H1 (cell line): ENCODE measurements at regions not wholly inside any gene's neighbourhood (a gene's known extent, or its start where the extent isn't known, plus 50 kb on each side); places are given as distances from the start of the nearest gene placed in this dataset.

ENCODE experiments used
- CTCF ChIA-PET: fragments of 300-600 bp; sonication (Branson Sonifier 250); formaldehyde crosslinking; loops from one replicate; lab custom pipeline; 2021; ENCODE audit not compliant: partially characterized antibody; lab: Charles Lee
- POLR2A ChIA-PET: fragments of 300-600 bp; sonication (Branson Sonifier 250); formaldehyde crosslinking; loops from one replicate; lab custom pipeline; 2021; ENCODE audit warnings: inconsistent platforms; ENCODE audit not compliant: partially characterized antibody; lab: Charles Lee
- DNase-seq, 2 experiments: peaks; one replicate each; pipeline versions ENCODE4 v3.0.0 to v3.0.0-alpha.2; 2010 to 2022; ENCODE audit warnings: low spot score in 2 of 2, low read depth in 1 of 2, mixed read lengths in 1 of 2
- FAIRE-seq: peaks from 2 replicates; lab custom pipeline; 2011; peaks lifted over from hg19 to GRCh38; lab: Jason Lieb, UNC
- H2AFZ ChIP-seq: 2 replicates; pipeline ENCODE4 v1.8.1; 2012; ENCODE audit warnings: low read length, inconsistent platforms
- H2AK5ac ChIP-seq: 2 replicates; pipeline ENCODE4 v1.6.1; 2013; ENCODE audit warnings: low read depth, low read length
- H2BK120ac ChIP-seq: replicated peaks from 2 replicates; pipeline ENCODE3; 2013; ENCODE audit warnings: low read depth, low read length, inconsistent platforms
- H2BK12ac ChIP-seq: 2 replicates; pipeline ENCODE4 v1.6.1; 2013; ENCODE audit warnings: low read depth, low read length
- H2BK15ac ChIP-seq: 2 replicates; pipeline ENCODE4 v1.6.1; 2013; ENCODE audit warnings: low read length
- H2BK20ac ChIP-seq: 2 replicates; pipeline ENCODE4 v1.6.1; 2013; ENCODE audit warnings: low read length
- H2BK5ac ChIP-seq: 2 replicates; pipeline ENCODE4 v1.6.1; 2013; ENCODE audit warnings: low read depth, low read length
- H3K14ac ChIP-seq: 2 replicates; pipeline ENCODE4 v1.6.1; 2013; ENCODE audit warnings: inconsistent platforms; ENCODE audit not compliant: insufficient read length
- H3K18ac ChIP-seq: 2 replicates; pipeline ENCODE4 v1.6.1; 2013; ENCODE audit warnings: low read length; ENCODE audit errors: extremely low read depth
- H3K23ac ChIP-seq: 2 replicates; pipeline ENCODE4 v1.6.1; 2013; ENCODE audit warnings: inconsistent platforms; ENCODE audit not compliant: insufficient read length
- H3K23me2 ChIP-seq: 2 replicates; pipeline ENCODE4 v1.6.1; 2013; ENCODE audit warnings: low read depth, low read length
- H3K27ac ChIP-seq: 2 replicates; pipeline ENCODE4 v1.6.1; 2011; ENCODE audit warnings: low read depth, low read length, inconsistent platforms
- H3K27me3 ChIP-seq, 4 experiments: replicated peaks in 1 of 4; 1 replicate in 1 of 4; 2 replicates in 3 of 4; pipeline versions ENCODE4 v1.6.1 to v1.8.1; 2011 to 2013; ENCODE audit warnings: low read length in 3 of 4, mild to moderate bottlenecking in 3 of 4, inconsistent platforms in 2 of 4, mixed read lengths in 2 of 4, moderate library complexity in 1 of 4; ENCODE audit not compliant: control insufficient read depth in 3 of 4, insufficient read depth in 3 of 4; ENCODE audit errors: extremely low read depth in 1 of 4
- H3K36me3 ChIP-seq, 4 experiments: 2 replicates each; pipeline versions ENCODE4 v1.6.1 to v1.8.1; 2011 to 2013; ENCODE audit warnings: mild to moderate bottlenecking in 4 of 4, low read length in 3 of 4, moderate library complexity in 2 of 4, control low read depth in 1 of 4, inconsistent platforms in 1 of 4; ENCODE audit not compliant: insufficient read depth in 4 of 4, control insufficient read depth in 2 of 4
- H3K4ac ChIP-seq: replicated peaks from 2 replicates; pipeline ENCODE3; 2013; ENCODE audit warnings: low read length, low read depth, mixed read lengths, inconsistent platforms; ENCODE audit not compliant: insufficient read length
- H3K4me1 ChIP-seq, 4 experiments: replicated peaks in 1 of 4; 1 replicate in 1 of 4; 2 replicates in 3 of 4; pipeline versions ENCODE4 v1.6.1 to v1.8.1; 2011 to 2013; ENCODE audit warnings: low read length in 3 of 4, inconsistent platforms in 2 of 4, mixed read lengths in 1 of 4; ENCODE audit not compliant: insufficient read depth in 4 of 4, control insufficient read depth in 3 of 4
- H3K4me2 ChIP-seq, 2 experiments: 2 replicates each; pipeline versions ENCODE4 v1.6.1 to v1.8.1; 2011 to 2013; ENCODE audit warnings: low read depth in 2 of 2, low read length in 2 of 2, control low read depth in 1 of 2, inconsistent platforms in 1 of 2, mild to moderate bottlenecking in 1 of 2; ENCODE audit not compliant: insufficient read depth in 1 of 2
- H3K4me3 ChIP-seq, 4 experiments: fragments of 200-600, 300-600 bp in 1 of 4; sonication (generic), shearing (Covaris generic), sonication (Bioruptor Twin) in 1 of 4; 2 replicates each; pipeline versions ENCODE4 v1.5.1 to v1.8.1; 2011 to 2016; ENCODE audit warnings: low read length in 4 of 4, low read depth in 3 of 4, control low read depth in 2 of 4, inconsistent platforms in 2 of 4, mild to moderate bottlenecking in 2 of 4, mixed read lengths in 1 of 4, moderate library complexity in 1 of 4; ENCODE audit not compliant: insufficient read depth in 2 of 4; ENCODE audit errors: extremely low read depth in 1 of 4
- H3K56ac ChIP-seq: replicated peaks from 2 replicates; pipeline ENCODE3; 2013; ENCODE audit warnings: low read depth, mild to moderate bottlenecking, mixed read lengths, low read length, inconsistent platforms; ENCODE audit not compliant: insufficient read length
- H3K79me1 ChIP-seq: 2 replicates; pipeline ENCODE4 v1.6.1; 2013; ENCODE audit warnings: low read depth, low read length, control low read depth
- H3K79me2 ChIP-seq, 2 experiments: 2 replicates each; pipeline versions ENCODE4 v1.6.1 to v1.8.1; 2012 to 2013; ENCODE audit warnings: low read length in 2 of 2, mild to moderate bottlenecking in 2 of 2, inconsistent platforms in 1 of 2; ENCODE audit not compliant: insufficient read depth in 2 of 2, control insufficient read depth in 1 of 2
- H3K9ac ChIP-seq, 4 experiments: replicated peaks in 1 of 4; 1 replicate in 1 of 4; 2 replicates in 3 of 4; pipeline versions ENCODE4 v1.6.1 to v1.8.1; 2011 to 2013; ENCODE audit warnings: low read depth in 3 of 4, low read length in 3 of 4, control low read depth in 2 of 4, mild to moderate bottlenecking in 2 of 4, moderate library complexity in 2 of 4, inconsistent platforms in 1 of 4; ENCODE audit errors: extremely low read depth in 1 of 4
- H3K9me3 ChIP-seq, 2 experiments: 2 replicates each; pipeline versions ENCODE4 v1.6.1 to v1.8.1; 2012 to 2013; ENCODE audit warnings: mild to moderate bottlenecking in 2 of 2, moderate library complexity in 2 of 2, control low read depth in 1 of 2, inconsistent platforms in 1 of 2, low read depth in 1 of 2, low read length in 1 of 2, mixed read lengths in 1 of 2; ENCODE audit not compliant: insufficient read depth in 2 of 2
- H4K20me1 ChIP-seq, 2 experiments: replicated peaks in 1 of 2; 2 replicates each; pipeline versions ENCODE3 to v1.8.1; 2011 to 2013; ENCODE audit warnings: inconsistent platforms in 2 of 2, low read length in 2 of 2, mild to moderate bottlenecking in 1 of 2; ENCODE audit not compliant: insufficient read depth in 2 of 2, control insufficient read depth in 1 of 2
- H4K5ac ChIP-seq: 2 replicates; pipeline ENCODE4 v1.6.1; 2013; ENCODE audit warnings: low read length, low read depth, mixed read lengths, inconsistent platforms; ENCODE audit not compliant: insufficient read length
- H4K8ac ChIP-seq: 2 replicates; pipeline ENCODE4 v1.8.0; 2013; ENCODE audit warnings: mild to moderate bottlenecking, moderate library complexity, low read length, inconsistent platforms; ENCODE audit not compliant: insufficient read depth; ENCODE audit errors: extremely low read depth
- H4K91ac ChIP-seq: replicated peaks from 2 replicates; pipeline ENCODE3; 2013; ENCODE audit warnings: low read length, mixed read lengths, inconsistent platforms; ENCODE audit not compliant: insufficient read length
- ASH2L ChIP-seq: fragments of 200-600, 300-600 bp; sonication (generic); IDR thresholded peaks from one replicate; pipeline ENCODE4 v1.7.1; 2017; ENCODE audit warnings: low read length
- BRCA1 ChIP-seq: IDR thresholded peaks from 2 replicates; pipeline ENCODE4 v1.6.1; 2012; ENCODE audit warnings: low read depth, low read length, improper control_type of control experiment
- CREB1 ChIP-seq: IDR thresholded peaks from 2 replicates; pipeline ENCODE4 v1.6.1; 2012; ENCODE audit warnings: inconsistent platforms
- CTBP2 ChIP-seq: IDR thresholded peaks from 2 replicates; pipeline ENCODE4 v1.7.0; 2011; ENCODE audit warnings: borderline replicate concordance, mild to moderate bottlenecking, moderate library complexity, mixed read lengths, low read length; ENCODE audit not compliant: insufficient read depth, insufficient read length
- EGR1 ChIP-seq: IDR thresholded peaks from 2 replicates; pipeline ENCODE4 v1.6.1; 2011; ENCODE audit warnings: low read depth, low read length, borderline replicate concordance
- KDM4A ChIP-seq: IDR thresholded peaks from one replicate; pipeline ENCODE4 v1.7.1; 2012; ENCODE audit warnings: low read depth, mild to moderate bottlenecking, moderate library complexity, low read length, inconsistent platforms; ENCODE audit not compliant: severe bottlenecking
- MAFK ChIP-seq: IDR thresholded peaks from 2 replicates; pipeline ENCODE4 v1.6.1; 2012; ENCODE audit warnings: low read depth, mild to moderate bottlenecking, improper control_type of control experiment, low read length
- NRF1 ChIP-seq: IDR thresholded peaks from 2 replicates; pipeline ENCODE4 v1.6.1; 2011; ENCODE audit warnings: mild to moderate bottlenecking, low read depth, low read length, improper control_type of control experiment
- RAD21 ChIP-seq, 2 experiments: IDR thresholded peaks in 1 of 2; conservative IDR thresholded peaks in 1 of 2; 2 replicates each; pipeline ENCODE4 v1.6.1; 2011; ENCODE audit warnings: low read depth in 2 of 2, low read length in 2 of 2, improper control_type of control experiment in 1 of 2, inconsistent platforms in 1 of 2, mild to moderate bottlenecking in 1 of 2, moderate library complexity in 1 of 2
- RNF2 ChIP-seq: fragments of 200-900, 300-1000 bp; sonication (generic); IDR thresholded peaks from 2 replicates; pipeline ENCODE4 v1.7.1; 2016; ENCODE audit warnings: borderline replicate concordance, low read depth, mild to moderate bottlenecking, antibody characterized with exemption, low read length; ENCODE audit not compliant: poor library complexity, severe bottlenecking; ENCODE audit errors: missing control alignments
- RXRA ChIP-seq: IDR thresholded peaks from 2 replicates; pipeline ENCODE4 v1.6.1; 2011; ENCODE audit warnings: low read depth, mild to moderate bottlenecking, low read length, moderate library complexity; ENCODE audit not compliant: insufficient read depth
- SIX5 ChIP-seq: IDR thresholded peaks from 2 replicates; pipeline ENCODE4 v1.6.1; 2011; ENCODE audit warnings: mild to moderate bottlenecking, low read depth, low read length
- SP4 ChIP-seq: IDR thresholded peaks from 2 replicates; pipeline ENCODE4 v1.6.1; 2012; ENCODE audit warnings: low read length, inconsistent platforms
- ZNF274 ChIP-seq: IDR thresholded peaks from 2 replicates; pipeline ENCODE4 v1.7.0; 2012; ENCODE audit warnings: low read length, borderline replicate concordance; ENCODE audit errors: extremely low read depth
- WGBS, 2 experiments: shearing (Covaris generic) in 1 of 2; methylation state at CpG; one replicate each; pipeline versions ENCODE4 v1.1.6 to v1.1.7; 2013 to 2015; ENCODE audit warnings: low lambda C conversion rate in 2 of 2, mixed read lengths in 2 of 2, inconsistent platforms in 1 of 2, low coverage in 1 of 2, missing lambda C conversion rate in 1 of 2; ENCODE audit not compliant: insufficient replicate concordance in 2 of 2, insufficient coverage in 1 of 2, insufficient read length in 1 of 2; ENCODE audit errors: extremely low coverage in 1 of 2, missing lambda C conversion rate in 1 of 2; 5-methylcytosine and 5-hydroxymethylcytosine counted together

- Histone ChIP-seq H4K5ac (no peak overlapping the region), H3K14ac (no peak overlapping the region), H2BK120ac (no peak overlapping the region), H3K4me3 (no peak overlapping the region), H2AK5ac (no peak overlapping the region), H3K4me1 (no peaks in the 10 kb centered on the region), H2AFZ (no peak overlapping the region), H2BK20ac (no peak overlapping the region), H2BK5ac (no peak overlapping the region), H4K8ac (no peak overlapping the region), H3K4ac (no peak overlapping the region), H3K79me2 (no peaks in the 10 kb centered on the region), H3K23me2 (no peaks in the 10 kb centered on the region; the same call in 1 of the 2 replicates), H3K4me2 (no peak overlapping the region), H3K23ac (no peak overlapping the region), H3K27ac (no peak overlapping the region), H2BK15ac (no peak overlapping the region), H3K79me1 (no peaks in the 10 kb centered on the region), H2BK12ac (no peak overlapping the region), H3K9ac (no peak overlapping the region), H3K9me3 (no peaks in the 10 kb centered on the region), H4K20me1 (no peaks in the 10 kb centered on the region), H3K56ac (no peak overlapping the region), H3K27me3 (no peaks in the 10 kb centered on the region; a peak in 1 of 7 replicates), H3K18ac (no peak overlapping the region), H3K36me3 (no peaks in the 10 kb centered on the region), H4K91ac (no peak overlapping the region)
- DNase-seq: no peak
- CTCF ChIA-PET: interaction anchor here (1.1 kb wide), 1 partner anchor 201 kb away, joined by 3 read pairs; no protein-coding TSS in a partner anchor
- WGBS, 2 experiments: 73% methylated on average over 3 of the region's 3 CpGs; no CpG with 5 or more reads in 1 of the 2 experiments
- POLR2A ChIA-PET: interaction anchor here (2.0 kb wide), 1 partner anchor 9 kb away, joined by 4 read pairs; no protein-coding TSS in a partner anchor
- no peak for FAIRE-seq
- TF ChIP-seq CTBP2 (no peak), RXRA (no peak), RNF2 (no peak), EGR1 (no peak), NRF1 (no peak), ASH2L (no peak), ZNF274 (no peak), MAFK (no peak), SIX5 (no peak), RAD21 (IDR thresholded peaks at IDR 0.05 in 1 of 2, conservative IDR thresholded peaks at IDR 0.05 in 1 of 2; ENCODE audit: low read depth in 2 of 2, low read length in 2 of 2) (no peak), KDM4A (no peak), SP4 (no peak), BRCA1 (no peak), CREB1 (no peak)
These were observed 61.1 kb upstream of the CXCR4 start for GRCh38 chr2:136178941-136179601.
